GM12878 (cell line): ENCODE measurements at regions not wholly inside any gene's neighbourhood (a gene's known extent, or its start where the extent isn't known, plus 50 kb on each side); places are given as distances from the start of the nearest gene placed in this dataset.
A peak's percentile ranks its signal among the peaks of the same experiment; 100 is the strongest.

Experiments used
- CBX5 ChIP-seq: sonication (generic); IDR thresholded peaks from 2 replicates; pipeline ENCODE4 v1.6.1; 2016; ENCODE audit warnings: low read depth, moderate library complexity, mild to moderate bottlenecking, inconsistent platforms
- CHD1 ChIP-seq: IDR thresholded peaks from 2 replicates; pipeline ENCODE4 v1.6.1; 2012; ENCODE audit warnings: low read depth, low read length, improper control_type of control experiment
- CUX1 ChIP-seq: IDR thresholded peaks from 2 replicates; pipeline ENCODE4 v1.6.1; 2012; ENCODE audit warnings: improper control_type of control experiment, low read depth, low read length; ENCODE audit not compliant: insufficient replicate concordance
- DPF2 ChIP-seq: fragments of 450-650 bp; IDR thresholded peaks from 2 replicates; pipeline ENCODE4 v1.6.1; 2017; ENCODE audit warnings: mild to moderate bottlenecking
- EED ChIP-seq: sonication (generic); IDR thresholded peaks from 2 replicates; pipeline ENCODE4 v1.6.1; 2016; ENCODE audit warnings: antibody characterized with exemption, low read depth
- EGR1 ChIP-seq, 2 experiments: IDR thresholded peaks; 1 replicate in 1 of 2; 2 replicates in 1 of 2; pipeline ENCODE4 v1.6.1; 2011 to 2012; ENCODE audit warnings: low read depth in 2 of 2, low read length in 2 of 2, borderline replicate concordance in 1 of 2, mild to moderate bottlenecking in 1 of 2, moderate library complexity in 1 of 2
- IKZF2 ChIP-seq, 2 experiments: fragments of 450-650 bp; IDR thresholded peaks; 2 replicates each; pipeline ENCODE4 v1.6.1; 2017; ENCODE audit warnings: mild to moderate bottlenecking in 2 of 2, moderate library complexity in 2 of 2
- JUNB ChIP-seq: IDR thresholded peaks from 2 replicates; pipeline ENCODE4 v1.6.1; 2016; ENCODE audit warnings: antibody characterized with exemption, mild to moderate bottlenecking
- KDM1A ChIP-seq: fragments of 200-600 bp; sonication (generic); IDR thresholded peaks from 2 replicates; pipeline ENCODE4 v1.6.1; 2016; ENCODE audit warnings: borderline replicate concordance
- MEF2B ChIP-seq: fragments of 450-650 bp; IDR thresholded peaks from 2 replicates; pipeline ENCODE4 v1.6.1; 2018; ENCODE audit warnings: mild to moderate bottlenecking, moderate library complexity; ENCODE audit not compliant: partially characterized antibody, poor library complexity, severe bottlenecking
- NFXL1 ChIP-seq: fragments of 450-650 bp; IDR thresholded peaks from 2 replicates; pipeline ENCODE4 v1.6.1; 2017; ENCODE audit warnings: antibody characterized with exemption, mild to moderate bottlenecking, borderline replicate concordance
- RB1 ChIP-seq: fragments of 450-650 bp; formaldehyde crosslinking; IDR thresholded peaks from 2 replicates; pipeline ENCODE4 v1.6.1; 2017; ENCODE audit warnings: mild to moderate bottlenecking, borderline replicate concordance
- SMARCA5 ChIP-seq: fragments of 450-650 bp; IDR thresholded peaks from 2 replicates; pipeline ENCODE4 v1.6.1; 2017; ENCODE audit warnings: mild to moderate bottlenecking
- ZBTB4 ChIP-seq: fragments of 450-650 bp; formaldehyde crosslinking; IDR thresholded peaks from 2 replicates; pipeline ENCODE4 v1.4.0; 2022; ENCODE audit warnings: mild to moderate bottlenecking, moderate library complexity
- ZNF274 ChIP-seq: IDR thresholded peaks from one replicate; pipeline ENCODE4 v1.8.0; 2011; ENCODE audit not compliant: insufficient read length, insufficient read depth
- ZSCAN29 ChIP-seq: fragments of 450-650 bp; IDR thresholded peaks from 2 replicates; pipeline ENCODE4 v1.6.1; 2017; ENCODE audit warnings: mild to moderate bottlenecking, moderate library complexity
- ZZZ3 ChIP-seq: IDR thresholded peaks from 2 replicates; pipeline ENCODE4 v1.6.1; 2011; ENCODE audit warnings: low read depth; ENCODE audit not compliant: control insufficient read depth, insufficient read length
- TF ChIP-seq, protein P1 (sequence below): fragments of 450-650 bp; formaldehyde crosslinking; IDR thresholded peaks from 2 replicates; pipeline ENCODE4 v1.5.0; 2022; ENCODE audit warnings: mild to moderate bottlenecking, missing genetic modification characterization
- TF ChIP-seq, protein P2 (sequence below): IDR thresholded peaks from 2 replicates; pipeline ENCODE4 v1.6.1; 2011; ENCODE audit warnings: borderline replicate concordance, low read depth, mild to moderate bottlenecking, moderate library complexity, mixed read lengths, low read length; ENCODE audit not compliant: insufficient read depth; ENCODE audit errors: extremely low read length

DNA sequence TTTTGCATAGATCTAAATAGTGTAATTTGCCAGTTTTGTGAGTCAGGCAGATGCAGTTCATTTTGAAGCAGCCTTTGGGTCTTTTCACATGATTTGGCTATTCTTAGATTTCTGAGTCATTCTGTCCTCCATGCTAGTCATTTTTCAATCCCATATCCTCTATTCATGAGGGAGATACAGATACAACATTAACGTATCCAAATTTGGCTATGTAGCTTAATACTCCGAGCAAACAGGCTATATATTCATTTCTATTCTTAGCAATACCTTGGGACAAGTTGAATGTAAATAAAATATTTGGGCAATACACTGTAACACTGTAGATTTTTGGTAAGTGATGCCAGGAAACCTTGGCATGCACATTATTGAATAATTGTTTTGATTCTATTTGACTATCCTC is 270.7 kb upstream of the PDE3A start (continued):
- TF ChIP-seq, protein P1, sequence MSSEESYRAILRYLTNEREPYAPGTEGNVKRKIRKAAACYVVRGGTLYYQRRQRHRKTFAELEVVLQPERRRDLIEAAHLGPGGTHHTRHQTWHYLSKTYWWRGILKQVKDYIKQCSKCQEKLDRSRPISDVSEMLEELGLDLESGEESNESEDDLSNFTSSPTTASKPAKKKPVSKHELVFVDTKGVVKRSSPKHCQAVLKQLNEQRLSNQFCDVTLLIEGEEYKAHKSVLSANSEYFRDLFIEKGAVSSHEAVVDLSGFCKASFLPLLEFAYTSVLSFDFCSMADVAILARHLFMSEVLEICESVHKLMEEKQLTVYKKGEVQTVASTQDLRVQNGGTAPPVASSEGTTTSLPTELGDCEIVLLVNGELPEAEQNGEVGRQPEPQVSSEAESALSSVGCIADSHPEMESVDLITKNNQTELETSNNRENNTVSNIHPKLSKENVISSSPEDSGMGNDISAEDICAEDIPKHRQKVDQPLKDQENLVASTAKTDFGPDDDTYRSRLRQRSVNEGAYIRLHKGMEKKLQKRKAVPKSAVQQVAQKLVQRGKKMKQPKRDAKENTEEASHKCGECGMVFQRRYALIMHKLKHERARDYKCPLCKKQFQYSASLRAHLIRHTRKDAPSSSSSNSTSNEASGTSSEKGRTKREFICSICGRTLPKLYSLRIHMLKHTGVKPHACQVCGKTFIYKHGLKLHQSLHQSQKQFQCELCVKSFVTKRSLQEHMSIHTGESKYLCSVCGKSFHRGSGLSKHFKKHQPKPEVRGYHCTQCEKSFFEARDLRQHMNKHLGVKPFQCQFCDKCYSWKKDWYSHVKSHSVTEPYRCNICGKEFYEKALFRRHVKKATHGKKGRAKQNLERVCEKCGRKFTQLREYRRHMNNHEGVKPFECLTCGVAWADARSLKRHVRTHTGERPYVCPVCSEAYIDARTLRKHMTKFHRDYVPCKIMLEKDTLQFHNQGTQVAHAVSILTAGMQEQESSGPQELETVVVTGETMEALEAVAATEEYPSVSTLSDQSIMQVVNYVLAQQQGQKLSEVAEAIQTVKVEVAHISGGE (CRISPR knock-in tag), result no peak
- TF ChIP-seq NFXL1 (no peak), ZSCAN29 (no peak), CUX1 (no peak), ZBTB4 (CRISPR knock-in tag) (no peak), ZZZ3 (no peak), IKZF2 (IDR thresholded peaks at IDR 0.05) (peak; percentile 72 to 76; a peak in 3 of 4 replicates), CHD1 (no peak), EED (peak; percentile 41; the same call in 1 of the 2 replicates), MEF2B (peak; percentile 85), ZNF274 (no peak), DPF2 (peak; percentile 79), EGR1 (IDR thresholded peaks at IDR 0.05; ENCODE audit: borderline replicate concordance in 1 of 2, low read depth in 2 of 2, low read length in 2 of 2) (no peak), RB1 (no peak), SMARCA5 (no peak), JUNB (peak; percentile 91), CBX5 (peak; percentile 34; the same call in 1 of the 2 replicates), KDM1A (no peak)
- TF ChIP-seq, protein P2, sequence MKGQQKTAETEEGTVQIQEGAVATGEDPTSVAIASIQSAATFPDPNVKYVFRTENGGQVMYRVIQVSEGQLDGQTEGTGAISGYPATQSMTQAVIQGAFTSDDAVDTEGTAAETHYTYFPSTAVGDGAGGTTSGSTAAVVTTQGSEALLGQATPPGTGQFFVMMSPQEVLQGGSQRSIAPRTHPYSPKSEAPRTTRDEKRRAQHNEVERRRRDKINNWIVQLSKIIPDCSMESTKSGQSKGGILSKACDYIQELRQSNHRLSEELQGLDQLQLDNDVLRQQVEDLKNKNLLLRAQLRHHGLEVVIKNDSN, result no peak
